NCI-H1417 (cell line): ENCODE measurements at regions not wholly inside any gene's neighbourhood (a gene's known extent, or its start where the extent isn't known, plus 50 kb on each side); places are given as distances from the start of the nearest gene placed in this dataset.

Source experiments
- DNase-seq, 3 experiments: peaks; one replicate each; lab custom pipeline; 2025; lab: John Stamatoyannopoulos, UW

DNA sequence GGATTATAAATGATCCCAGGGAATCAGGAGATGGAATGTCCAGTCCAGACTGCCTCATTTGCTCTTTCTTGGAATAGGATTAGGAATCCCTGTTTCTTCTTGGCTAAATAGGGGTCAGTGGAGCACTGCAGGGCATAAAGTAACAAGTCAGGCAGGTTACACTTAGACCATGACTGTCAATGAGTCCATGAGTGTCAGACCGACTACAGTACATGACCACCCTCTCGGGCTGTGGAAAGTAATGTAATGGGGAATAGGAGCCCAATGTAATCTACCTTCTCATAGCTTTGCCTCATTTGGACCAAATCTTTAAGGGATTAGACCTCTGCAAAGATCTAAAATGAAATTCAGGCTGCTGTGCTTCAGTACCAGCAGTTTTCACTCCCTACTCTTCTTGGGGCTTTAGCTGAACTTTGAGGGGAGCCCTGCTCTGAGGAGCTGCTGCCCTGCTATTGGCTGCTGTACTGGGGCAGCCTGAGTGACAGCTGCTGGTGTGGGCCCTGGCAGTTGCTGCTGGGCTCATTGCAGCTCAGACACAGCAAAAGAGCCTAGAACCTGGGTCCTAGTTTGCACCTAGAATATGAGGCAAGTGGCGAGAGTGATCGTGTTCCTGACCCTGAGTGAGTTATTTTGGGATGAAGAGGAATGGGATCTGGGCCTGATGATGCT is 62.2 kb upstream of the OR4E1 start:
- DNase-seq, result no peak

DNA sequence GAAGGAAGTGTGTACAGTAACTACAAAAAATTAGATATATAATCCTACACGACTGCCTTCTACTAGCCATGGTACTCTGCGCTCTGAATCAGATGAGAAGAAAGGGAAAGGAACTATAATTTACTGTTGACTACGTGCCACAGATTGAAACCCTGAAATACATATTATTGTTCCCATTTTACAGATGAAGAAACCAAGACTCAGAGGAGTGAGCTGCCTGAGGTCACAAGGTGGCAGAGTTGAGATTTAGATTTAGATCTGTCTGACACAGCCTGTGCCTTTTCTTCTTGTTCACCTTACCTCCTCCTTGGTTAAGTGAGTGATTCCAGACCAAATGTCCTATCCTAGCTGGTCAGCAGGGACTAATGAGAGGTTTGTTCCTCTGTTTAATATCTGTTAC is 61.6 kb upstream of the OR4E1 start:
- no peak for DNase-seq

DNA sequence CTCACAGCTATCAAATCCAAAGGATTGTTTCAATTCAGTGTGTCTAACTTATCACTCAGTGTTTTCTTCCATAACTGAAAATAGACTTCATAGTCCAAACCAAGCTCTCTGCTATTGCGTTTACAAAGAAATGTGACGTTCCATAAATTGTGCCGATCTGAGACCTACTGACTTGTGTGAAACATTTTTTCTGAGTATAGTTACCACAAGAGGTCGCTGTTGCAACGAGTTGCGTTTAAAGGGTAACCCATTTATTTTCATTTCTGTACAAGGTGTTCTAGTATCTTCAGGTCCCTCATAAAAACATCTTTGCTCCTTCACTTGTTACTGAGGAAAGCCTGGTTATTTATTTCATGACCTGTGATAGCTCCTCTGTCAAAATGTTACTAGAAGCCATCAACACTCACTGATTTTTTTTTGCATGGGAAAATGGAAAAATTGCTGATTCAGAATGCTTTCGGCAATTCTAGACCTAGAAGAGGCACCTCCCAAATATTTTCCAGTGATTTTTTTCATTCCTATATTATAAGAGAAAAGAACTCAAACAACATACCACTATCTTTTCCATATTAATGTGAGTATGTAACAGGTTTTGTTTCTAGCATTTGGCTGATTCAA is 60.9 kb upstream of the OR4E1 start:
- DNase-seq, result peak in 2 of 3 experiments; percentile 56 to 88

DNA sequence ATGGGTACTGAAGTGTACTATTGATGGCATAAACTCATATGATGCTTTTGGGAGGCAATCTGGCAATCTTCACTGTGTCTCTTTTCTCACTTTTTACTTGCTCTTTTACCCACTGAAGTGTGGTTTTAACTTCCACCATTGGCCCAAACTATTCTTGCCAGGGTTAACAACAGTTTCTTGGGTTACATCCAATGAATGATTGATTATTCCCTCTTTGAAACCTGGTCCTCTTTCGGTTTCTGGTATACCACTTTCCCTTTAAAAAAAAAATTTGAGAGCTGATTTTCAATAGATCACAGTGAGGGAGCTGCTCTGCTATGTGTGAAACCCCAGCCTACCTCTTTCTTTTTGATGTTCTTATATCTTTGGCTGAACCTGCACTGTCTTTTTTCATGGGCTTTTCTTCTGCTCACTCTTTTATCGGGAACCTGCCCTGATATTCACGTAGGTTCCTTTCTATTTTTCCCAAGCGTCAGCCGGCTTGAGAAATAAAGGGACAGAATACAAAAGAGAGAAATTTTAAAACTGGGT is 56.1 kb upstream of the OR4E1 start:
- no peak for DNase-seq

DNA sequence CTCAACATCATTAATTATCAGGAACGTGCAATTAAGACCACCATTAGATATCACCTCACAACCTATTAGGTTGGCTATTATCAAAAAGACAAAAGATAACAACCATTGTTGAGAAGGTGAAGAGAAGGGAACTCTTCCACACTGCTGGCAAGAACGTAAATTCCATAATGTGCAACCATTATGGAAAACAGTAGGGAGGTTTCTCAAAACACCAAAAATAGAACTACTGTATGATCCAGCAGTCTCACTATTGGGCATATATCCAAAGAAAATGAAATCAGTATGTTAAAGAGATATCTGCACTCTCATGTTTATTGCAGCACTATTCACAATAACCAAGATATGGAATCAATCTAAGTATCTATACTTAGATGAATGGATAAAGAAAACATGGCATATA is 51.6 kb upstream of the OR4E1 start:
- no peak for DNase-seq

DNA sequence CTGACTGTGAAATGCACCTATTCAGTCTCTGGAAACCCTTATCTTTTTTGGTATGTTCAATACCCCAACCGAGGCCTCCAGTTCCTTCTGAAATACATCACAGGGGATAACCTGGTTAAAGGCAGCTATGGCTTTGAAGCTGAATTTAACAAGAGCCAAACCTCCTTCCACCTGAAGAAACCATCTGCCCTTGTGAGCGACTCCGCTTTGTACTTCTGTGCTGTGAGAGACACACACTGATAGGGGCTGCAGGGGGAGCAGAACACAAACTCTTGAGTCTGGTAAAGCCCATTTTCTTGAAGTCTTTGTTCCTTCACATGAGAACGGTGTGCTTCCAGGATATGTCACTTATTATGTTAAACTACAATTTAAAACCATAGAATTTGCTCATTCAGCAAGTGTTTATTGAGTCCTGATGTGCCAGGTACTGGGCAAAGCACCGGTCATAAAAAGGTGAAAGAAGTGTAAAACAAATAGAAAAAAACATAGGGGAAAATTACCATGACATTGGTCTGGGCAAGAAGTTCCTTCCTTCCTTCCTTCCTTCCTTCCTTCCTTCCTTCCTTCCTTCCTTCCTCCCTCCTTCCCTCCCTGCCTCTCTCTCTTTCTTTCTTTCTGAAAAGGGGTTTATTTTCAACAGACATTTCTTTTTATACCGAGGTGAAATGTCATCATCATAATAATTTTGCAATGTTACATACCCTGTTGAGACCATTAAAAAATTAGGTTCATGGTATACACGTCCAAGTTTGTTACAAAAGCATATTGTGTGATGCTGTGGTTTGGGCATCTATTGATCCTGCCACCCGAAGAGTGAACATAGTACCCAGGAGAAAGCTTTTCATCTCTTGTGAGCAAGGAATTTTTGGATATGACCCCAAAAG is 50.7 kb upstream of the OR4E1 start:
- DNase-seq, result no peak

DNA sequence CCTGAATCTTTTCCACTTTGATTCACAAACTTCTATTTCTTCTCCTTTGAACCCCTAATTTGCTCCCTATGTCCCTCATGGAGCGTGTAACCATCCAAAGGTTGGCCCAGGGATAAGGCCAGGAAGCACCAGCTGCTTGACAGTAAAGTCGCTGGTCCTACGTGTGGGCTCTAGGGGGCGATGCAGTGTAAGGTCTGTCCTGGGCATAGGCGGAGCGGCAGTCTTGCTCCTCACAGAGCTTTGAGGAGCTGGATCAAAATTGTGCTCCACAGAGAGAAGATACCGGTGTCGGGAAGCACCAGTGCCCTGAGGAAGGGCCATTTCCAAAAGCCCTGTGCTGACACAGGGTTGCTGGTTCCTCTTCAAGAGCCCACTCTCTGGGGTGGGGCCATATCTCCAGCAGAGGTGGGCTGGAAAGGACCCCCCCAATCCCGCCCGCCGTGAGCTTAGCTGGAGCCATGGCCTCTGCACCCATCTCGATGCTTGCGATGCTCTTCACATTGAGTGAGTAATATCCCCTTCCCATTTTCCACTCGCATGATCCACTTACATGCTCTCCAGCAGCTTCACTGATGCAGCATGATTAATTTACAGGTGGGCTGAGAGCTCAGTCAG is 49.9 kb upstream of the OR4E1 start:
- DNase-seq, result peak in 2 of 3 experiments; percentile 13 to 29
